Keratinocyte (primary cell): ENCODE measurements at regions not wholly inside any gene's neighbourhood (a gene's known extent, or its start where the extent isn't known, plus 50 kb on each side); places are given as distances from the start of the nearest gene placed in this dataset.

ENCODE experiments used
- CTCF ChIP-seq, 3 experiments: IDR thresholded peaks in 1 of 3; conservative IDR thresholded peaks in 1 of 3; optimal IDR thresholded peaks in 1 of 3; 2 replicates in 2 of 3; 3 replicates in 1 of 3; pipeline versions ENCODE3 to v1.5.1; 2011; ENCODE audit warnings: low read length in 3 of 3, mild to moderate bottlenecking in 3 of 3, moderate library complexity in 2 of 3, control low read depth in 1 of 3, inconsistent platforms in 1 of 3; ENCODE audit not compliant: insufficient read depth in 2 of 3; ENCODE audit errors: extremely low read depth in 1 of 3
- EZH2 ChIP-seq: IDR thresholded peaks from one replicate; pipeline ENCODE4 v1.6.1; 2012; ENCODE audit warnings: inconsistent platforms, mild to moderate bottlenecking, low read length, moderate library complexity

GRCh38 chr3:177758126-177758525 lies 560.8 kb upstream of the TBL1XR1 start:
- no peak for TF ChIP-seq CTCF (optimal IDR thresholded peaks at IDR 0.05 in 1 of 3, IDR thresholded peaks at IDR 0.05 in 1 of 3, conservative IDR thresholded peaks at IDR 0.05 in 1 of 3; ENCODE audit: extremely low read depth in 1 of 3, insufficient read depth in 2 of 3, low read length in 3 of 3)
- TF ChIP-seq EZH2: no peak
